ENCODE measurements at regions not wholly inside any gene's neighbourhood (a gene's known extent, or its start where the extent isn't known, plus 50 kb on each side); places are given as distances from the start of the nearest gene placed in this dataset.
"Not testable (repeated sequence)": the region's sequence is repeated elsewhere in the genome, so short reads cannot be mapped to it uniquely, and the experiment has no call there.

- intact Hi-C loops (cut with DNase I; ENCODE audit: low total_unique reads): no loop called here
- no peak for DNase-seq (ENCODE audit: low spot score in 2 of 2)
- no peak overlapping the region for H3K4me3 ChIP-seq
- no peaks in the 10 kb centered on the region for H3K36me3 ChIP-seq
- H3K27me3 ChIP-seq: no peaks in the 10 kb centered on the region
- TF ChIP-seq POLR2AphosphoS5 (IDR thresholded peaks at IDR 0.05) (no peak), CTCF (IDR thresholded peaks at IDR 0.05) (no peak), POLR2A (IDR thresholded peaks at IDR 0.05) (no peak)
- no peaks in the 10 kb centered on the region for H3K4me1 ChIP-seq
- H3K27ac ChIP-seq: no peak overlapping the region
- no peaks in the 10 kb centered on the region for H3K9me3 ChIP-seq
Measured at GRCh38 chr5:51686622-51687021, 303.4 kb downstream of the ISL1 start.

GRCh38 chr5:51691538-51692079 is 308.4 kb downstream of the ISL1 start:
- intact Hi-C loops (cut with DNase I; ENCODE audit: low total_unique reads): no loop called here
- Histone ChIP-seq H3K36me3 (no peaks in the 10 kb centered on the region), H3K4me3 (no peak overlapping the region), H3K27me3 (no peaks in the 10 kb centered on the region), H3K4me1 (no peaks in the 10 kb centered on the region), H3K27ac (no peak overlapping the region), H3K9me3 (peaks cover 0 to 15% of the 10 kb centered on the region in 2 donors)
- no peak for TF ChIP-seq POLR2A (IDR thresholded peaks at IDR 0.05)
- TF ChIP-seq CTCF (IDR thresholded peaks at IDR 0.05): no peak
- TF ChIP-seq POLR2AphosphoS5 (IDR thresholded peaks at IDR 0.05): no peak
- no peak for DNase-seq (ENCODE audit: low spot score in 2 of 2)

GRCh38 chr5:51694826-51695225 is 311.6 kb downstream of the ISL1 start:
- H3K4me1 ChIP-seq: no peaks in the 10 kb centered on the region
- H3K9me3 ChIP-seq: peaks cover 0 to 15% of the 10 kb centered on the region in 2 donors
- H3K27me3 ChIP-seq: no peaks in the 10 kb centered on the region
- TF ChIP-seq CTCF (IDR thresholded peaks at IDR 0.05): no peak
- no peak for TF ChIP-seq POLR2A (IDR thresholded peaks at IDR 0.05)
- no peak for TF ChIP-seq POLR2AphosphoS5 (IDR thresholded peaks at IDR 0.05)
- DNase-seq (ENCODE audit: low spot score in 2 of 2): no peak
- no peaks in the 10 kb centered on the region for H3K36me3 ChIP-seq
- intact Hi-C loops (cut with DNase I; ENCODE audit: low total_unique reads): no loop called here
- H3K4me3 ChIP-seq: no peak overlapping the region
- no peak overlapping the region for H3K27ac ChIP-seq

- no peak for TF ChIP-seq CTCF (IDR thresholded peaks at IDR 0.05)
- no peaks in the 10 kb centered on the region for H3K4me1 ChIP-seq
- H3K36me3 ChIP-seq: no peaks in the 10 kb centered on the region
- intact Hi-C loops (cut with DNase I; ENCODE audit: low total_unique reads): no loop called here
- no peak overlapping the region for H3K4me3 ChIP-seq
- H3K9me3 ChIP-seq: peaks cover 0 to 15% of the 10 kb centered on the region in 2 donors
- no peak for DNase-seq (ENCODE audit: low spot score in 2 of 2)
- H3K27me3 ChIP-seq: no peaks in the 10 kb centered on the region
- H3K27ac ChIP-seq: no peak overlapping the region
Measured at GRCh38 chr5:51696122-51696521, 312.9 kb downstream of the ISL1 start.

- H3K4me3 ChIP-seq; H3K27me3 ChIP-seq; H3K9me3 ChIP-seq; H3K36me3 ChIP-seq; DNase-seq (ENCODE audit: low spot score in 2 of 2); intact Hi-C loops (cut with DNase I; ENCODE audit: low total_unique reads); H3K27ac ChIP-seq; H3K4me1 ChIP-seq: not testable (repeated sequence)
Measured at GRCh38 chr5:51702046-51702445, 318.8 kb downstream of the ISL1 start.

- no peaks in the 10 kb centered on the region for H3K9me3 ChIP-seq
- no peaks in the 10 kb centered on the region for H3K36me3 ChIP-seq
- no peak for TF ChIP-seq POLR2A (IDR thresholded peaks at IDR 0.05)
- TF ChIP-seq POLR2AphosphoS5 (IDR thresholded peaks at IDR 0.05): no peak
- TF ChIP-seq CTCF (IDR thresholded peaks at IDR 0.05): no peak
- no peaks in the 10 kb centered on the region for H3K4me1 ChIP-seq
- no peak overlapping the region for H3K4me3 ChIP-seq
- H3K27me3 ChIP-seq: no peaks in the 10 kb centered on the region
- DNase-seq (ENCODE audit: low spot score in 2 of 2): no peak
- intact Hi-C loops (cut with DNase I; ENCODE audit: low total_unique reads): no loop called here
- no peak overlapping the region for H3K27ac ChIP-seq
Measured at GRCh38 chr5:51712201-51712600, 329.0 kb downstream of the ISL1 start.

GRCh38 chr5:51715445-51715844 is 332.2 kb downstream of the ISL1 start:
- H3K27ac ChIP-seq; H3K4me1 ChIP-seq; H3K36me3 ChIP-seq; H3K4me3 ChIP-seq; DNase-seq (ENCODE audit: low spot score in 2 of 2); intact Hi-C loops (cut with DNase I; ENCODE audit: low total_unique reads); H3K9me3 ChIP-seq; H3K27me3 ChIP-seq: not testable (repeated sequence)
